ENCODE measurements at regions not wholly inside any gene's neighbourhood (a gene's known extent, or its start where the extent isn't known, plus 50 kb on each side); places are given as distances from the start of the nearest gene placed in this dataset.
"Not testable (repeated sequence)": the region's sequence is repeated elsewhere in the genome, so short reads cannot be mapped to it uniquely, and the experiment has no call there.

DNA sequence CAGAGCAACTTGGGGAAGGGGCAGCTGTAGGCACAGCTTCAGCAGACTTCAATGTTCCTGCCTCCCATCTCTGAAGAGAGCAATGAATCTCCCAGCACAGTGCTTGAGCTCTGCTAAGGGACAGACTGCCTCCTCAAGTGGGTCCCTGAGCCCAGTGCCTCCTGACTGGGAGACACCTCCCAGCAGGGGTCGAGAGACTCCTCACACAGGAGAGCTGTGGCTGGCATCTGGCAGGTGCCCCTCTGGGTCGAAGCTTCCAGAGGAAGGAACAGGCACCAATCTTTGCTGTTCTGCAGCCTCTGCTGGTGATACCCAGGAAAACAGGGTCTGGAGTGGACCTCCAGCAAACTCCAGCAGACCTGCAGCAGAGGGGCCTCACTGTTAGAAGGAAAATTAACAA lies 563.8 kb downstream of the RWDD3 start:
- H2BK120ac ChIP-seq (replicated peaks; ENCODE audit: low read depth, low read length); H2AFZ ChIP-seq (ENCODE audit: low read length); H3K9ac ChIP-seq (replicated peaks in 1 of 4; ENCODE audit: extremely low read depth in 1 of 4, low read depth in 3 of 4, low read length in 3 of 4); H3K27ac ChIP-seq (ENCODE audit: low read depth, low read length); H3K4me1 ChIP-seq (replicated peaks in 1 of 4; ENCODE audit: control insufficient read depth in 3 of 4, insufficient read depth in 4 of 4, low read length in 3 of 4); H2BK12ac ChIP-seq (ENCODE audit: low read depth, low read length); H3K4me3 ChIP-seq (ENCODE audit: extremely low read depth in 1 of 4, insufficient read depth in 2 of 4, low read depth in 3 of 4, low read length in 4 of 4); H2BK5ac ChIP-seq (ENCODE audit: low read depth, low read length); H4K91ac ChIP-seq (replicated peaks; ENCODE audit: insufficient read length, low read length); H4K8ac ChIP-seq (ENCODE audit: extremely low read depth, insufficient read depth, low read length); H2AK5ac ChIP-seq (ENCODE audit: low read depth, low read length); H3K23me2 ChIP-seq (ENCODE audit: low read depth, low read length); H2BK15ac ChIP-seq (ENCODE audit: low read length); H3K4me2 ChIP-seq (ENCODE audit: insufficient read depth in 1 of 2, low read depth in 2 of 2, low read length in 2 of 2); H4K20me1 ChIP-seq (replicated peaks in 1 of 2; ENCODE audit: control insufficient read depth in 1 of 2, insufficient read depth in 2 of 2, low read length in 2 of 2); H3K79me1 ChIP-seq (ENCODE audit: low read depth, low read length); POLR2A ChIA-PET (ENCODE audit: partially characterized antibody); H3K14ac ChIP-seq (ENCODE audit: insufficient read length); H3K18ac ChIP-seq (ENCODE audit: extremely low read depth, low read length); H3K27me3 ChIP-seq (replicated peaks in 1 of 4; ENCODE audit: control insufficient read depth in 3 of 4, extremely low read depth in 1 of 4, insufficient read depth in 3 of 4, low read length in 3 of 4); DNase-seq (ENCODE audit: low read depth in 1 of 2, low spot score in 2 of 2); FAIRE-seq; H3K23ac ChIP-seq (ENCODE audit: insufficient read length); H3K79me2 ChIP-seq (ENCODE audit: control insufficient read depth in 1 of 2, insufficient read depth in 2 of 2, low read length in 2 of 2); H3K4ac ChIP-seq (replicated peaks; ENCODE audit: insufficient read length, low read depth, low read length); CTCF ChIA-PET (ENCODE audit: partially characterized antibody); H4K5ac ChIP-seq (ENCODE audit: insufficient read length, low read depth, low read length); H3K36me3 ChIP-seq (ENCODE audit: control insufficient read depth in 2 of 4, insufficient read depth in 4 of 4, low read length in 3 of 4); H3K56ac ChIP-seq (replicated peaks; ENCODE audit: insufficient read length, low read depth, low read length); H2BK20ac ChIP-seq (ENCODE audit: low read length): not testable (repeated sequence)
- WGBS, 2 experiments (ENCODE audit: extremely low coverage in 1 of 2, insufficient coverage in 1 of 2, insufficient read length in 1 of 2, insufficient replicate concordance in 2 of 2, low coverage in 1 of 2, low lambda C conversion rate in 2 of 2, missing lambda C conversion rate in 1 of 2), result 93% methylated on average over 2 of the region's 2 CpGs; no CpG with 5 or more reads in 1 of the 2 experiments
- H3K9me3 ChIP-seq (ENCODE audit: insufficient read depth in 2 of 2, low read depth in 1 of 2, low read length in 1 of 2), result peaks cover 5 to 11% of the 10 kb centered on the region in 2 experiments

Measured in H1 (cell line).